ENCODE measurements at regions not wholly inside any gene's neighbourhood (a gene's known extent, or its start where the extent isn't known, plus 50 kb on each side); places are given as distances from the start of the nearest gene placed in this dataset.
A peak's percentile ranks its signal among the peaks of the same experiment; 100 is the strongest.

DNA sequence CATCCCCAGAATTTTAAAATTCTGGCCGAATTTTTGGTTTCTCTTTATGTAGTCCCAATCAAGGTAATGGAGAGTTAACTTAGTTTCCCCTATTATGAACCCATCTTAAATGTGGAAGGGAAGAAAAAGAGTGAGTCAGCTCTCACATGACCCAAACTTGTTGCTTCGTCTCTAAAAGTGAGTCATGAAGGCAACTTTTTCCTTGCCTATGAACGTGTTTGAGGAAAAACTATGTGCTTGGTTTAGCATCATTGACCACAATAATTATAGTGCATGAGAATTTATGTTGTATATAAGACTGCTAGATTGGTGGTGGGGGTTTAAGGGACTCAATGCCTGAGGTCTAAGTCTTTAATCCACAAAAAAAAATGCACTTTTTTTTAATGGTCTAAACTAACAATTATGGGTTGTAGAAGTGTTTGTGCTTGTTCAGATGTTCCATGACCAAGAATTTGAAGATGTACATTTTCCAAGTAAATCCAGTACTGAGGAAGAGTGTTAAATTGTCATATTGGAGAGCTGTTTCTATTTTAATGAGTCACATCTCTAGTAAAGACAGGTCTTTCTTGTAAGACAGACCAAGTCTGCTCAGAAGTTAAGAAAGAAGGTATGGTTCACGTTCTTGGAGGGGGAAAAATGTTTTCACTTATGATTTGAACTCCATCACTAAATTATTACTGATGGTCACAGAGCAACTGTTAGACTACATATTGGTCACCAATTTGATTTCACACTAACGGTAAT, 409.9 kb upstream of the MARCKS start:
- peak overlapping the region; percentile 49 for H2BK120ac ChIP-seq (ENCODE audit: low read depth, low read length)
- no peak overlapping the region for H4K91ac ChIP-seq (ENCODE audit: low read length)
- H2BK15ac ChIP-seq (ENCODE audit: low read depth, poor library complexity, severe bottlenecking) = no peak overlapping the region
- peak overlapping the region in 1 of 2 experiments; percentile 67 for H3K4ac ChIP-seq (ENCODE audit: low read depth in 1 of 2, low read length in 2 of 2)
- 33% methylated on average over 3 of the region's 5 CpGs for WGBS
- peak; percentile 95 for DNase-seq
- H4K8ac ChIP-seq (ENCODE audit: low read length) = no peak overlapping the region
- peaks cover 1% of the 10 kb centered on the region for H3K4me1 ChIP-seq (ENCODE audit: control insufficient read depth, insufficient read depth, low read depth, low read length)
- no peaks in the 10 kb centered on the region for H3K27me3 ChIP-seq (ENCODE audit: control insufficient read depth in 1 of 2, insufficient read depth in 1 of 2, low read length in 2 of 2)
- H3K36me3 ChIP-seq (ENCODE audit: control insufficient read depth in 1 of 2, insufficient read depth in 2 of 2, low read depth in 1 of 2, low read length in 2 of 2) = no peaks in the 10 kb centered on the region
- H2BK12ac ChIP-seq (ENCODE audit: low read length in 2 of 2) = no peak overlapping the region
- no peak overlapping the region for H2AFZ ChIP-seq (ENCODE audit: low read depth, low read length)
- H3K4me2 ChIP-seq (ENCODE audit: low read length, poor library complexity, severe bottlenecking) = no peak overlapping the region
- H3K18ac ChIP-seq (ENCODE audit: low read depth in 1 of 2, low read length in 2 of 2) = peak overlapping the region; percentile 34 to 54
- peak overlapping the region; percentile 29 for H3K27ac ChIP-seq (ENCODE audit: low read length, poor library complexity, severe bottlenecking)
- no peak overlapping the region for H3K23ac ChIP-seq (ENCODE audit: low read length in 2 of 2)
- H3K9ac ChIP-seq (ENCODE audit: low read length) = peak overlapping the region; percentile 43
- H3K9me3 ChIP-seq (ENCODE audit: control insufficient read depth, low read length) = no peaks in the 10 kb centered on the region
- no peak overlapping the region for H3K4me3 ChIP-seq (ENCODE audit: insufficient read depth in 1 of 2, low read depth in 1 of 2, low read length in 2 of 2)
- no peaks in the 10 kb centered on the region for H3K79me1 ChIP-seq (replicated peaks; ENCODE audit: low read length, poor library complexity, severe bottlenecking)
- no peak overlapping the region for H2BK5ac ChIP-seq (ENCODE audit: low read depth, low read length, poor library complexity, severe bottlenecking)
- H3K14ac ChIP-seq (ENCODE audit: low read length in 2 of 2) = no peak overlapping the region
- H2AK5ac ChIP-seq (ENCODE audit: low read length, severe bottlenecking) = no peak overlapping the region

GRCh38 chr6:113449051-113449450, 408.1 kb upstream of the MARCKS start:
- H2AFZ ChIP-seq (ENCODE audit: low read depth, low read length) = no peak overlapping the region
- H3K79me1 ChIP-seq (replicated peaks; ENCODE audit: low read length, poor library complexity, severe bottlenecking) = no peaks in the 10 kb centered on the region
- no peak overlapping the region for H2BK5ac ChIP-seq (ENCODE audit: low read depth, low read length, poor library complexity, severe bottlenecking)
- H2BK15ac ChIP-seq (ENCODE audit: low read depth, poor library complexity, severe bottlenecking) = no peak overlapping the region
- no peak overlapping the region for H2BK12ac ChIP-seq (ENCODE audit: low read length in 2 of 2)
- peak overlapping the region; percentile 10 for H3K27ac ChIP-seq (ENCODE audit: low read length, poor library complexity, severe bottlenecking)
- no peak overlapping the region for H3K4me2 ChIP-seq (ENCODE audit: low read length, poor library complexity, severe bottlenecking)
- no peak overlapping the region for H4K8ac ChIP-seq (ENCODE audit: low read length)
- peaks cover 1% of the 10 kb centered on the region for H3K4me1 ChIP-seq (ENCODE audit: control insufficient read depth, insufficient read depth, low read depth, low read length)
- no peak overlapping the region for H3K14ac ChIP-seq (ENCODE audit: low read length in 2 of 2)
- no peaks in the 10 kb centered on the region for H3K36me3 ChIP-seq (ENCODE audit: control insufficient read depth in 1 of 2, insufficient read depth in 2 of 2, low read depth in 1 of 2, low read length in 2 of 2)
- H3K4me3 ChIP-seq (ENCODE audit: insufficient read depth in 1 of 2, low read depth in 1 of 2, low read length in 2 of 2) = no peak overlapping the region
- H3K9ac ChIP-seq (ENCODE audit: low read length) = peak overlapping the region; percentile 34
- H3K18ac ChIP-seq (ENCODE audit: low read depth in 1 of 2, low read length in 2 of 2) = peak overlapping the region in 1 of 2 experiments; percentile 21
- no peak overlapping the region for H3K4ac ChIP-seq (ENCODE audit: low read depth in 1 of 2, low read length in 2 of 2)
- H2BK120ac ChIP-seq (ENCODE audit: low read depth, low read length) = no peak overlapping the region
- DNase-seq = no peak
- H3K23ac ChIP-seq (ENCODE audit: low read length in 2 of 2) = no peak overlapping the region
- no peak overlapping the region for H2AK5ac ChIP-seq (ENCODE audit: low read length, severe bottlenecking)
- H3K9me3 ChIP-seq (ENCODE audit: control insufficient read depth, low read length) = no peaks in the 10 kb centered on the region
- H3K27me3 ChIP-seq (ENCODE audit: control insufficient read depth in 1 of 2, insufficient read depth in 1 of 2, low read length in 2 of 2) = no peaks in the 10 kb centered on the region
- H4K91ac ChIP-seq (ENCODE audit: low read length) = no peak overlapping the region

GRCh38 chr6:113450061-113450465, 407.1 kb upstream of the MARCKS start:
- H4K91ac ChIP-seq (ENCODE audit: low read length) = no peak overlapping the region
- H3K9ac ChIP-seq (ENCODE audit: low read length) = no peak overlapping the region
- no peak overlapping the region for H2AK5ac ChIP-seq (ENCODE audit: low read length, severe bottlenecking)
- H3K4me3 ChIP-seq (ENCODE audit: insufficient read depth in 1 of 2, low read depth in 1 of 2, low read length in 2 of 2) = no peak overlapping the region
- H3K18ac ChIP-seq (ENCODE audit: low read depth in 1 of 2, low read length in 2 of 2) = no peak overlapping the region
- no peak overlapping the region for H2BK12ac ChIP-seq (ENCODE audit: low read length in 2 of 2)
- H3K14ac ChIP-seq (ENCODE audit: low read length in 2 of 2) = no peak overlapping the region
- H3K4me2 ChIP-seq (ENCODE audit: low read length, poor library complexity, severe bottlenecking) = no peak overlapping the region
- H3K79me1 ChIP-seq (replicated peaks; ENCODE audit: low read length, poor library complexity, severe bottlenecking) = no peaks in the 10 kb centered on the region
- peak overlapping the region; percentile 17 for H3K27ac ChIP-seq (ENCODE audit: low read length, poor library complexity, severe bottlenecking)
- H2AFZ ChIP-seq (ENCODE audit: low read depth, low read length) = no peak overlapping the region
- H3K36me3 ChIP-seq (ENCODE audit: control insufficient read depth in 1 of 2, insufficient read depth in 2 of 2, low read depth in 1 of 2, low read length in 2 of 2) = no peaks in the 10 kb centered on the region
- H3K4ac ChIP-seq (ENCODE audit: low read depth in 1 of 2, low read length in 2 of 2) = no peak overlapping the region
- peaks cover 1% of the 10 kb centered on the region for H3K4me1 ChIP-seq (ENCODE audit: control insufficient read depth, insufficient read depth, low read depth, low read length)
- H2BK5ac ChIP-seq (ENCODE audit: low read depth, low read length, poor library complexity, severe bottlenecking) = no peak overlapping the region
- DNase-seq = peak; percentile 80
- H2BK15ac ChIP-seq (ENCODE audit: low read depth, poor library complexity, severe bottlenecking) = no peak overlapping the region
- H3K9me3 ChIP-seq (ENCODE audit: control insufficient read depth, low read length) = no peaks in the 10 kb centered on the region
- H2BK120ac ChIP-seq (ENCODE audit: low read depth, low read length) = no peak overlapping the region
- no peaks in the 10 kb centered on the region for H3K27me3 ChIP-seq (ENCODE audit: control insufficient read depth in 1 of 2, insufficient read depth in 1 of 2, low read length in 2 of 2)
- no peak overlapping the region for H4K8ac ChIP-seq (ENCODE audit: low read length)
- H3K23ac ChIP-seq (ENCODE audit: low read length in 2 of 2) = no peak overlapping the region
- no CpG with 5 or more reads among the region's 1 CpG for WGBS

GRCh38 chr6:113451049-113451448, 406.1 kb upstream of the MARCKS start:
- Histone ChIP-seq H3K18ac (ENCODE audit: low read depth in 1 of 2, low read length in 2 of 2) (peak overlapping the region; percentile 52 to 58), H4K8ac (ENCODE audit: low read length) (no peak overlapping the region), H2BK5ac (ENCODE audit: low read depth, low read length, poor library complexity, severe bottlenecking) (no peak overlapping the region), H4K91ac (ENCODE audit: low read length) (peak overlapping the region; percentile 43), H2BK12ac (ENCODE audit: low read length in 2 of 2) (peak overlapping the region; percentile 66 to 92), H2BK15ac (ENCODE audit: low read depth, poor library complexity, severe bottlenecking) (peak overlapping the region; percentile 60), H3K36me3 (ENCODE audit: control insufficient read depth in 1 of 2, insufficient read depth in 2 of 2, low read depth in 1 of 2, low read length in 2 of 2) (no peaks in the 10 kb centered on the region), H3K4me3 (ENCODE audit: insufficient read depth in 1 of 2, low read depth in 1 of 2, low read length in 2 of 2) (no peak overlapping the region), H3K27ac (ENCODE audit: low read length, poor library complexity, severe bottlenecking) (no peak overlapping the region), H3K27me3 (ENCODE audit: control insufficient read depth in 1 of 2, insufficient read depth in 1 of 2, low read length in 2 of 2) (no peaks in the 10 kb centered on the region), H3K23ac (ENCODE audit: low read length in 2 of 2) (no peak overlapping the region), H2AK5ac (ENCODE audit: low read length, severe bottlenecking) (peak overlapping the region; percentile 2), H2BK120ac (ENCODE audit: low read depth, low read length) (no peak overlapping the region), H2AFZ (ENCODE audit: low read depth, low read length) (no peak overlapping the region), H3K4me2 (ENCODE audit: low read length, poor library complexity, severe bottlenecking) (no peak overlapping the region), H3K79me1 (replicated peaks; ENCODE audit: low read length, poor library complexity, severe bottlenecking) (no peaks in the 10 kb centered on the region), H3K14ac (ENCODE audit: low read length in 2 of 2) (no peak overlapping the region), H3K4ac (ENCODE audit: low read depth in 1 of 2, low read length in 2 of 2) (no peak overlapping the region), H3K9me3 (ENCODE audit: control insufficient read depth, low read length) (no peaks in the 10 kb centered on the region), H3K4me1 (ENCODE audit: control insufficient read depth, insufficient read depth, low read depth, low read length) (peaks cover 1% of the 10 kb centered on the region), H3K9ac (ENCODE audit: low read length) (no peak overlapping the region)
- WGBS = 75% methylated on average over 1 of the region's 3 CpGs
- DNase-seq = no peak

Data from mesenchymal stem cell (in vitro differentiated cells and primary cell).